Sigmoid colon (tissue), 4 donors: ENCODE measurements at regions not wholly inside any gene's neighbourhood (a gene's known extent, or its start where the extent isn't known, plus 50 kb on each side); places are given as distances from the start of the nearest gene placed in this dataset.

Source experiments
- EP300 ChIP-seq, 4 donors: sonication (generic); formaldehyde crosslinking; IDR thresholded peaks; one replicate each; pipeline ENCODE4 v1.6.1; 2017; ENCODE audit warnings: antibody characterized with exemption in 4 of 4
- POLR2A ChIP-seq, 2 donors: fragments of 450-650 bp; IDR thresholded peaks; one replicate each; pipeline ENCODE4 v1.6.1; 2016; ENCODE audit warnings: antibody characterized with exemption in 2 of 2, mild to moderate bottlenecking in 2 of 2, moderate library complexity in 2 of 2
- POLR2AphosphoS5 ChIP-seq, 4 donors: sonication (generic); formaldehyde crosslinking; IDR thresholded peaks; one replicate each; pipeline ENCODE4 v1.6.1; 2017; ENCODE audit warnings: antibody characterized with exemption in 4 of 4
- TF ChIP-seq, protein P1 (sequence below), 4 experiments: fragments of 450-650 bp in 3 of 4; fragments of 200-600 bp in 1 of 4; IDR thresholded peaks; one replicate each; pipeline ENCODE4 v1.5.1; 2016 to 2019; ENCODE audit warnings: antibody characterized with exemption in 4 of 4, mild to moderate bottlenecking in 3 of 4, moderate library complexity in 2 of 4

DNA sequence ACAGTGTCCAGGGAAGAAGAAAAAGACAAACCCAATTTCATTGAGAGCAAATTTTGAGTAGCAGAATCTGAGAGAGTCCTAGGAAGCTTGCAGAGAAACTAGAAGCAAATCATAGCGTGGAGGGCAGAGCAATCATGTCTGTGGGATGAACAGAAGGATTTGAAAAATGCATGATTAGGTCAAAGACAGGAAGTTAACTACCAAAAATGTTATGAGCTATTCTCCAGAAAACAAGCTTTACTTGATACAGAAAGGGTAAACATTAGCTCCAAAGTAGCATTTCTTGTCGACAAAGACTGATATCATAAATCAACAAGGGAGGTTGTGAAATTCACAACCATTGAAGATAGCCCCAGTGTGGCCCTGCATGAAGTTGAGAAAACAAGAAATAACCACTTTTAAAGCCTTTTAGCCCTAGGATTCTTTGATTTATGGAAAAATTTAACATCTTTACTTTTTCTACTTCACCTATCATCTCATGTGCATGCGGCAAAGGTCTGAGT, 97.7 kb upstream of the MEGF10 start:
- TF ChIP-seq, protein P1, sequence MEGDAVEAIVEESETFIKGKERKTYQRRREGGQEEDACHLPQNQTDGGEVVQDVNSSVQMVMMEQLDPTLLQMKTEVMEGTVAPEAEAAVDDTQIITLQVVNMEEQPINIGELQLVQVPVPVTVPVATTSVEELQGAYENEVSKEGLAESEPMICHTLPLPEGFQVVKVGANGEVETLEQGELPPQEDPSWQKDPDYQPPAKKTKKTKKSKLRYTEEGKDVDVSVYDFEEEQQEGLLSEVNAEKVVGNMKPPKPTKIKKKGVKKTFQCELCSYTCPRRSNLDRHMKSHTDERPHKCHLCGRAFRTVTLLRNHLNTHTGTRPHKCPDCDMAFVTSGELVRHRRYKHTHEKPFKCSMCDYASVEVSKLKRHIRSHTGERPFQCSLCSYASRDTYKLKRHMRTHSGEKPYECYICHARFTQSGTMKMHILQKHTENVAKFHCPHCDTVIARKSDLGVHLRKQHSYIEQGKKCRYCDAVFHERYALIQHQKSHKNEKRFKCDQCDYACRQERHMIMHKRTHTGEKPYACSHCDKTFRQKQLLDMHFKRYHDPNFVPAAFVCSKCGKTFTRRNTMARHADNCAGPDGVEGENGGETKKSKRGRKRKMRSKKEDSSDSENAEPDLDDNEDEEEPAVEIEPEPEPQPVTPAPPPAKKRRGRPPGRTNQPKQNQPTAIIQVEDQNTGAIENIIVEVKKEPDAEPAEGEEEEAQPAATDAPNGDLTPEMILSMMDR (IDR thresholded peaks at IDR 0.05): no peak
- TF ChIP-seq POLR2AphosphoS5 (IDR thresholded peaks at IDR 0.05) (no peak), EP300 (IDR thresholded peaks at IDR 0.05) (no peak), POLR2A (IDR thresholded peaks at IDR 0.05) (no peak)
